GM13977 (cell line): ENCODE measurements at regions not wholly inside any gene's neighbourhood (a gene's known extent, or its start where the extent isn't known, plus 50 kb on each side); places are given as distances from the start of the nearest gene placed in this dataset.

Source experiments
- DNase-seq: peaks from one replicate; pipeline ENCODE4 v3.0.0; 2012; ENCODE audit warnings: low spot score
- CTCF ChIP-seq: IDR thresholded peaks from 2 replicates; pipeline ENCODE4 v1.5.1; 2012; ENCODE audit warnings: mild to moderate bottlenecking, control low read depth; ENCODE audit not compliant: insufficient read depth; ENCODE audit errors: extremely low read depth, missing control alignments
- in situ Hi-C: fragments of 300-500 bp; cut with MboI; formaldehyde crosslinking; loops from one replicate; pipeline ENCODE4 v1.12.0; 2022; ENCODE audit warnings: low sequenced_read_pairs, low pct_unique_long_range_greater_than_20kb, mixed read lengths, inconsistent platforms; ENCODE audit not compliant: unreplicated experiment

GRCh38 chr9:89923961-89924504 lies 319.2 kb downstream of the GADD45G start:
- in situ Hi-C loops: no loop called here
- DNase-seq: peak; percentile 23
- TF ChIP-seq CTCF: no peak

GRCh38 chr9:89924611-89925010 lies 319.8 kb downstream of the GADD45G start:
- in situ Hi-C loops: no loop called here
- no peak for TF ChIP-seq CTCF
- DNase-seq: no peak

- no peak for TF ChIP-seq CTCF
- no peak for DNase-seq
- in situ Hi-C loops: no loop called here
These were observed 321.4 kb downstream of the GADD45G start for GRCh38 chr9:89926167-89926566.

GRCh38 chr9:89926691-89927220 lies 321.9 kb downstream of the GADD45G start:
- in situ Hi-C loops: no loop called here
- no peak for TF ChIP-seq CTCF
- no peak for DNase-seq

- no peak for TF ChIP-seq CTCF
- DNase-seq: no peak
- in situ Hi-C loops: no loop called here
These were observed 323.3 kb downstream of the GADD45G start for GRCh38 chr9:89928106-89928505.

DNA sequence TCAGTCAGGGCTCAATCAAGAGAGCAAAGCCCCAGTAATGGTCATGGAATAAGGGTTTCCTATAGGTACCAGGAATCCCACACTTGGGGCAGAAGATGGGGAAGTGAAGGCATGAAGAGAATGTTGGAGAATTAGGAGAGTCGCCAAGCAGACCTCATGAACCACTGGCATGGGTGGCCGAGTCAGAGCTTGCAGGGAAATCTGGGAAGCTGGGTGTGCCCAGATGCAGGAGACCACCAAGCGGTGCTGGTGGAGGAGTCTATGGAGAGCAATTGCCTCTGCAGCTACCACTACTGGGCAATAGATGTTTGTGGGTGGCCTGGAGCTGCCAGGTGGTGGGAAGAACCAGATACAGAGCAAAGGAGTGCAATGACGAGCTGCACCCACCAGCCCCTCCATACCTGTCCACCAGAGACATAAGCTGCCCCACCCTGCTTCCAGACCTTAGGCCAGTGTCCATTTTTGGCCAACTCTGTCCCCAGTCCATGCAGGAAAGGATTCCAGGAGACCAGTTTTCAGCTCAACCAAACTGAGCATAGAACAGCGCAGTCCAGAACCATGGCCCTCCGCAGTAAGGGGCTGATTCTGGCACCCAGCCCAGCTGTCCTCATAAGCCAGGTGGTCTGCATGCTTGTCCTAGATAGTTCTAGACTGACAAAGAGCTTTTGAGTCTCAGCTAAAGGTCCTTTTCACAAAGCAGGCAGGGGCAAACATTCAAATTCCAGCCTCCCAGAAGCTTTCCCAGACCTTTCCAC lies 323.9 kb downstream of the GADD45G start:
- no peak for TF ChIP-seq CTCF
- in situ Hi-C loops: no loop called here
- DNase-seq: no peak

DNA sequence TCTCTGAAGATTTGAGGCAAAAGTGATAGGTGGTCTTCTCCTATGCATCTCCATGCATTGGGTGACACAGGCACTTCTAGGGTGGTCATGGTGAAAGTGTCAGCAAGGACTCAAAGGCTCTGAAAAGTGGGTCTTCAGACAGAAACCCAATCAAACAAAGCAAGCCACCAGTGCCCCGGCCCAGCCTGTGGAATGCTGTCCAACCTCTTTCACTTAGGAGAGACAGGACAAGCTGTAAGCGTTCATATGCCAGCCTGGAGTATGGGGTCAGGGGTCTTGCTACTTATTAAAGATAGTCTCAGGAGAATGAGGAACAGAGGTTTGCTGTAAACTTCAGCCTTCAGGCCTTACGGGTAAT lies 324.5 kb downstream of the GADD45G start:
- no peak for TF ChIP-seq CTCF
- no peak for DNase-seq
- in situ Hi-C loops: no loop called here
